CD4-positive, alpha-beta memory T cell (primary cell): ENCODE measurements at regions not wholly inside any gene's neighbourhood (a gene's known extent, or its start where the extent isn't known, plus 50 kb on each side); places are given as distances from the start of the nearest gene placed in this dataset.

Experiments
- CTCF ChIA-PET: fragments of 350-600 bp; sonication (Branson Sonifier 250); formaldehyde crosslinking; loops from one replicate; lab custom pipeline; 2021; ENCODE audit warnings: inconsistent platforms; ENCODE audit not compliant: partially characterized antibody; lab: Charles Lee
- POLR2A ChIA-PET: fragments of 350-600 bp; sonication (Branson Sonifier 250); formaldehyde crosslinking; loops from one replicate; lab custom pipeline; 2021; ENCODE audit not compliant: partially characterized antibody; lab: Charles Lee
- DNase-seq, 5 donors: peaks; one replicate each; pipeline versions ENCODE4 v3.0.0 to v3.0.0-alpha.2; 2020 to 2022; ENCODE audit warnings: mixed read lengths in 1 of 5
- H3K27ac ChIP-seq: one replicate; pipeline ENCODE4 v1.7.0; 2013; ENCODE audit warnings: low read depth, low read length
- H3K27me3 ChIP-seq: 2 replicates; pipeline ENCODE4 v1.7.0; 2013; ENCODE audit warnings: mild to moderate bottlenecking, low read length, moderate library complexity; ENCODE audit not compliant: insufficient read depth
- H3K36me3 ChIP-seq: 2 replicates; pipeline ENCODE4 v1.7.0; 2013; ENCODE audit warnings: mild to moderate bottlenecking, low read length, moderate library complexity; ENCODE audit not compliant: insufficient read depth
- H3K4me1 ChIP-seq: 2 replicates; pipeline ENCODE4 v1.7.0; 2013; ENCODE audit warnings: mild to moderate bottlenecking, low read length, moderate library complexity; ENCODE audit not compliant: insufficient read depth
- H3K4me3 ChIP-seq, 2 donors: one replicate each; pipeline ENCODE4 v1.7.0; 2013; ENCODE audit warnings: low read length in 2 of 2, mild to moderate bottlenecking in 1 of 2
- H3K9me3 ChIP-seq, 2 donors: one replicate each; pipeline ENCODE4 v1.7.0; 2013; ENCODE audit warnings: low read length in 2 of 2, control low read depth in 1 of 2; ENCODE audit not compliant: control insufficient read depth in 1 of 2
- H3K27ac Mint-ChIP-seq, 7 donors: one replicate each; pipeline ENCODE4 v1.8.0; 2020 to 2021; ENCODE audit warnings: mixed read lengths in 7 of 7, mild to moderate bottlenecking in 6 of 7, inconsistent platforms in 3 of 7, moderate library complexity in 3 of 7
- H3K27me3 Mint-ChIP-seq, 2 donors: one replicate each; pipeline ENCODE4 v1.8.0; 2020 to 2021; ENCODE audit warnings: mixed read lengths in 2 of 2
- H3K36me3 Mint-ChIP-seq, 2 donors: one replicate each; pipeline ENCODE4 v1.8.0; 2020 to 2021; ENCODE audit warnings: mixed read lengths in 2 of 2, inconsistent platforms in 1 of 2, mild to moderate bottlenecking in 1 of 2
- H3K4me1 Mint-ChIP-seq, 4 donors: one replicate each; pipeline ENCODE4 v1.8.0; 2020 to 2021; ENCODE audit warnings: mixed read lengths in 4 of 4, mild to moderate bottlenecking in 1 of 4
- H3K4me3 Mint-ChIP-seq, 8 donors: one replicate each; pipeline ENCODE4 v1.8.0; 2020 to 2021; ENCODE audit warnings: mixed read lengths in 8 of 8, mild to moderate bottlenecking in 7 of 8, moderate library complexity in 6 of 8, inconsistent platforms in 3 of 8
- H3K9me3 Mint-ChIP-seq, 8 donors: one replicate each; pipeline ENCODE4 v1.8.0; 2020 to 2021; ENCODE audit warnings: mixed read lengths in 8 of 8, mild to moderate bottlenecking in 5 of 8, inconsistent platforms in 3 of 8, moderate library complexity in 1 of 8
- intact Hi-C: fragments of 100-400 bp; cut with micrococcal nuclease; formaldehyde crosslinking; loops from one replicate; pipeline ENCODE4 v1.15.1; 2023

DNA sequence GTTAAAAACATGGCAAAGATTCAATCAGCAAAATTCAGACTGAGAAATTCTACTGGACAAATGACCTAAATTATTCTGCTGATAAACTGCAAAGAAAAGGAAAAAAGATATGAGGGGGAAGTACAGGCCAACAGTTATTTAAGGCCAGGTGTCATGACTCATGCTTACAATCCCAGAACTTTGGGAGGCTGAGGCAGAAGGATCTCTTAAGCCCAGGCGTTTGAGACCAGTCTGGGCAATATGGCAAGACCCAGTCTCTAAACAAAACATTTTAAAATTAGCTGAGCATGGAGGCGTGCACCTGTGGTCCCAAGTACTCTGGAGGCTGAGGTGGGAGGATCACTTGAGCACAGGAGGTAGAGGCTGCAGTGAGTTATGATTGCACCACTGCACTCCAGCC, 91.8 kb upstream of the USP15 start:
- Mint-ChIP-seq H3K9me3 (peaks cover 0 to 1% (median 0%) of the 10 kb centered on the region in 8 donors), H3K4me3 (no peak overlapping the region), H3K27me3 (peaks cover 7% of the 10 kb centered on the region in 2 donors), H3K27ac (no peak overlapping the region), H3K36me3 (peaks cover 0 to 6% of the 10 kb centered on the region in 2 donors), H3K4me1 (no peaks in the 10 kb centered on the region)
- DNase-seq, result no peak
- Histone ChIP-seq H3K27me3 (no peaks in the 10 kb centered on the region), H3K4me3 (no peak overlapping the region), H3K4me1 (no peaks in the 10 kb centered on the region), H3K9me3 (no peaks in the 10 kb centered on the region), H3K36me3 (no peaks in the 10 kb centered on the region), H3K27ac (no peak overlapping the region)
- intact Hi-C loops, result no loop called here
- CTCF ChIA-PET, result interaction anchor here (1.3 kb wide), 1 partner anchor 22 kb away, joined by 3 read pairs; no protein-coding TSS in a partner anchor
- POLR2A ChIA-PET, result no interaction called here

DNA sequence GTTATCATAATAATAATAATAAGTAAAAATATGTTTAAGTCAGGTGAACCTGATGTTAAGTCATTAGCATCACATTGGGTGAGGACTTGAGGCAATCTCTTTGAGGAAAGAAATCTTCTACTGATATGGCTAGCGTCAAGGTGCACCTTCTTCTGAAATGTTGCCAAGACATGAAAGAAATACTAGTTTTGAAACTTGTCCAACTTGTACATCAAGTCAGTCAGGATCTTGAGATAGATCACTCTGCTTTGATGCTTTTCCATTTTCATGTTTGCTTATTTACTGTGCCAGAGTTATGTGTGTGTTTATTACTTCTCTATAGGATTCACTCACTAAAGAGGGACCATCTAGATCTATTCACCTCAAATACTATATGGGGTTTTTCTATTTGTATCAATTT, 90.0 kb upstream of the USP15 start:
- Mint-ChIP-seq H3K9me3 (peaks cover 0 to 1% (median 0%) of the 10 kb centered on the region in 8 donors), H3K36me3 (peaks cover 0 to 5% of the 10 kb centered on the region in 2 donors), H3K4me3 (no peak overlapping the region), H3K4me1 (peaks cover 0 to 1% (median 0%) of the 10 kb centered on the region in 4 donors), H3K27ac (no peak overlapping the region), H3K27me3 (peaks cover 6 to 7% of the 10 kb centered on the region in 2 donors)
- POLR2A ChIA-PET, result no interaction called here
- no peak for DNase-seq
- no peak overlapping the region for H3K27ac ChIP-seq
- H3K4me1 ChIP-seq, result no peaks in the 10 kb centered on the region
- no peaks in the 10 kb centered on the region for H3K9me3 ChIP-seq
- intact Hi-C loops, result no loop called here
- H3K27me3 ChIP-seq, result no peaks in the 10 kb centered on the region
- no peaks in the 10 kb centered on the region for H3K36me3 ChIP-seq
- H3K4me3 ChIP-seq, result no peak overlapping the region
- CTCF ChIA-PET, result no interaction called here

DNA sequence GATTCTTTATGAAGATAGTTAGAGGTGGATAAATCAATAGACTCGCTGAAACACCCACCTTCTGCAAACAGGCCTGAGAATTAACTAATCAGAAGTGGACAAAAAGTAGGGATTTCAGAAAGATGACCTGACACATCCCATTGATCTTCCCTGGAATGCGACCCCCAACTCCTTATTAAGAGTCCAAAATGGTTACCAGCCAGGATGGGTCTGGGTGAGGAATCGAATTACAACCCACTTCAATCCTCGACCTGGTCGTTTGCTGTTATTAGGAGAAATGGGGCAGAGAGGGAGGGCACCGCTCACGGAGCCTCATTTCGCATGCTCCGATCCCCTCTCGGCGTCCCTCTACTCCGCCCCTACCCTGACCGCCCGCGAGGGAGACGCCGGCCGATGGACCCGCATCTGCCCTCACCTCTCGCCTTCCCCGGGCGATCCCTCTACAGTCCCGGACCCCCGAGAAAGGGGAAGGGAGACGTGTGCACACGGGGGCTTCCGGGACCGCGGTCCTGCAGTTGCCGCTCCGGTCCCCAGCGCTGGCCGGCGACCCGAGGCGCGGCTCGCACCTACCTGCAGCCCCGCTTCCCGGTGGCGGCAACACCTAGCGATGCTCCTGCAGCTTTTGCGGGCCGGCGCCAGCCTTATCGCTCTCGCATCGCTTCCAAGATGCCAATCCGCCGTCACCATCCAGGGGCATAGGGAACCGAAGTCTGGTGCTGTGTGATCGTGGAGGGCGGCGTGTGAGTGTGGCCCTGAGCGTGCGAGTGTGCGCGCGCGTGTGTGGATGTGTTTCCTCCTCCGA, 69.3 kb upstream of the USP15 start:
- Histone ChIP-seq H3K9me3 (no peaks in the 10 kb centered on the region), H3K27me3 (peaks cover 26% of the 10 kb centered on the region), H3K36me3 (no peaks in the 10 kb centered on the region), H3K4me3 (peak overlapping the region in 1 of 2 donors; percentile 43), H3K4me1 (peaks cover 23% of the 10 kb centered on the region), H3K27ac (no peak overlapping the region)
- intact Hi-C loops, result no loop called here
- Mint-ChIP-seq H3K36me3 (no peaks in the 10 kb centered on the region), H3K27me3 (peaks cover 28 to 38% of the 10 kb centered on the region in 2 donors), H3K27ac (peak overlapping the region in 1 of 7 donors; percentile 17), H3K9me3 (peaks cover 0 to 2% (median 0%) of the 10 kb centered on the region in 8 donors), H3K4me3 (peak overlapping the region; percentile 81 to 92 (median 87)), H3K4me1 (peaks cover 13 to 30% (median 22%) of the 10 kb centered on the region in 4 donors)
- DNase-seq, result peak in 3 of 5 donors; percentile 13
- CTCF ChIA-PET, result interaction anchor here (0.9 kb wide), 1 partner anchor 23 kb away, joined by 3 read pairs; no protein-coding TSS in a partner anchor
- POLR2A ChIA-PET, result interaction anchor here (1.7 kb wide), 1 partner anchor 69 kb away, joined by 5 read pairs; the partner anchor contains the start of gene USP15

DNA sequence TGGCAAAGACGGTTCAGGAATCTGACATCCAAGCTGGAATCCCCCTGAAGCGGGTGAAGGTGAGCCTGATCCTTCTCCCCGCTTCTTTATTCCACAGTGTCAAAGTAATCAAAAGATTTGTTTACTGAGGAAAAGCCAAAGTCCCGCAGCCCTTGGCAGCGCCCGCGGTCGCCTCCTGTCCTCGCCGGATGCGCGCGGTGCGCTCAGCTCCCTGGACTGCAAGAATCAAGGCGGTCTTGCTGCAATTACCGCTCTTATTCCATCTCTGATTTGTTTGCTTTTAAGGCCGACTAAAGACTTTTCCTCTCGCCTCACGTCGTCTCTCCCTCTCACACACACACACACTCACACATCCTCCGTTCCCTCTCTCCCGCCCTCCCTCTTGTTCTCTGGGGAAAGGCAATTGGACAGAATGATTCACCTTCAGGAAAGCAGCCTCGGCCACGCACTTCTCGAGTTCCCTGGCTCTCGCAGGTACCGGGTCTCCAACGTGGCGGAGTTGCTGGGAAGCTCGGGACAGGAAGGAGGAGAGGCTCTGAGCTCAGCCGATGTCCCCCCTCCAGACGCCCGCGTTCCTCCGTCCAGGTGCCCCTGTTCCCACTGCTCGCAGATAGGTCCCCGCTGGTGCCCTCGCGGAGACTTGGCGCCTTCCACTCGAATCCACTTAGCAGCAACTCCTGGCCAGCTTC, 68.6 kb upstream of the USP15 start:
- peak overlapping the region in 3 of 7 donors; percentile 17 to 70 (median 43) for H3K27ac Mint-ChIP-seq
- peak overlapping the region; percentile 81 to 92 (median 87) for H3K4me3 Mint-ChIP-seq
- DNase-seq, result peak in 4 of 5 donors; percentile 7 to 34 (median 14)
- intact Hi-C loops, result loop anchor here (1.0 to 2.0 kb wide), 2 partner anchors 68 to 1509 kb away; no protein-coding TSS in a partner anchor
- peaks cover 26% of the 10 kb centered on the region for H3K27me3 ChIP-seq
- H3K4me3 ChIP-seq, result peak overlapping the region in 1 of 2 donors; percentile 43
- no peaks in the 10 kb centered on the region for H3K36me3 ChIP-seq
- ChIA-PET POLR2A (interaction anchor here (1.1 to 1.7 kb wide), 2 partner anchors 14 to 68 kb away, joined by 3 to 5 read pairs; partner anchors contain the start of gene USP15), CTCF (interaction anchor here (0.6 kb wide), 1 partner anchor 206 kb away, joined by 3 read pairs; no protein-coding TSS in a partner anchor)
- H3K36me3 Mint-ChIP-seq, result no peaks in the 10 kb centered on the region
- no peaks in the 10 kb centered on the region for H3K9me3 ChIP-seq
- peaks cover 28 to 38% of the 10 kb centered on the region in 2 donors for H3K27me3 Mint-ChIP-seq
- H3K4me1 ChIP-seq, result peaks cover 23% of the 10 kb centered on the region
- peaks cover 13 to 30% (median 22%) of the 10 kb centered on the region in 4 donors for H3K4me1 Mint-ChIP-seq
- H3K27ac ChIP-seq, result no peak overlapping the region
- peaks cover 0 to 2% (median 0%) of the 10 kb centered on the region in 8 donors for H3K9me3 Mint-ChIP-seq

DNA sequence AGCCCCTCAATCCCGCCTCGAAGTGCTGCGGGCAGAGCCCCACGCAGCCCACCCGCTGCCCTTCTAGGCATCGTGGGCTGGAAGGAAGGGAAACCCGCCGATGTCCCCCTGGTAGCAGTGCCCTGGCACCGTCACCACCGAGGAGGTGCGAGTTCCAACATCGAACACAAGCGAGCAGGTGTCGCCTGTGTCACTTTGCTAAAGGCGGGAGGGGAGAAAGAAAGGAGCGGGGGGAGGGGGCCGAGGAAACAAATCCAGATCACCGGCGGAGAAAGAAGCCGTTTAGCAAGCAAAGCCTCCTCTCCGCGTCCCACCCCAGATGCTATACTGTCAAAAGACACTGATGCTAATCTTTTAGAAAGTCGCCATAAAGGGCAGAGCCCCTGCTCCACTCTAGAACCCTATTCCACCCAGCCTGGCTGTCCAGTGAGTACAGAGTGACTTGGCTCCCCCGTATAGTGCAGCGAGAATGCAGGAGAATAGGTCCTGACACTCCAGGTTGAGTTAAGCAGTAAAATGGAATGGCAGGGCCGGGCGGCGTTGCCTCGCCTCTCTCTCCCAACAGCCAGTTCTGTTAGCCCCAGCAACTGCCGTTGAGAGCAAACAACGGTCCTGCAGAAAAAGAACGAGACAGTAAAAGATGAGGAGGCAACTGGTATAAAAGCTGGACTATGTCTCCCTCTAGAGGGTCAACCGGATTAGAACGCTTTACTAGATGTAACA, 67.9 kb upstream of the USP15 start:
- CTCF ChIA-PET, result interaction anchor here (1.0 to 1.8 kb wide), 6 partner anchors 10 to 68 kb away, joined by 3 to 10 read pairs (median 6); no protein-coding TSS in a partner anchor
- H3K36me3 ChIP-seq, result no peaks in the 10 kb centered on the region
- H3K27ac Mint-ChIP-seq, result peak overlapping the region in 3 of 7 donors; percentile 9 to 48 (median 43)
- H3K27me3 Mint-ChIP-seq, result peaks cover 28 to 35% of the 10 kb centered on the region in 2 donors
- peaks cover 23% of the 10 kb centered on the region for H3K4me1 ChIP-seq
- no peaks in the 10 kb centered on the region for H3K36me3 Mint-ChIP-seq
- DNase-seq, result peak; percentile 58 to 75 (median 66)
- peaks cover 26% of the 10 kb centered on the region for H3K27me3 ChIP-seq
- peaks cover 0 to 2% (median 0%) of the 10 kb centered on the region in 8 donors for H3K9me3 Mint-ChIP-seq
- peak overlapping the region; percentile 37 to 43 for H3K4me3 ChIP-seq
- intact Hi-C loops, result loop anchor here (1.0 to 2.0 kb wide), 2 partner anchors 69 to 1510 kb away; no protein-coding TSS in a partner anchor
- no peaks in the 10 kb centered on the region for H3K9me3 ChIP-seq
- peaks cover 13 to 30% (median 22%) of the 10 kb centered on the region in 4 donors for H3K4me1 Mint-ChIP-seq
- H3K27ac ChIP-seq, result no peak overlapping the region
- H3K4me3 Mint-ChIP-seq, result peak overlapping the region; percentile 81 to 92 (median 87)
- POLR2A ChIA-PET, result interaction anchor here (1.1 to 1.7 kb wide), 2 partner anchors 15 to 68 kb away, joined by 3 to 5 read pairs; partner anchors contain the start of gene USP15

DNA sequence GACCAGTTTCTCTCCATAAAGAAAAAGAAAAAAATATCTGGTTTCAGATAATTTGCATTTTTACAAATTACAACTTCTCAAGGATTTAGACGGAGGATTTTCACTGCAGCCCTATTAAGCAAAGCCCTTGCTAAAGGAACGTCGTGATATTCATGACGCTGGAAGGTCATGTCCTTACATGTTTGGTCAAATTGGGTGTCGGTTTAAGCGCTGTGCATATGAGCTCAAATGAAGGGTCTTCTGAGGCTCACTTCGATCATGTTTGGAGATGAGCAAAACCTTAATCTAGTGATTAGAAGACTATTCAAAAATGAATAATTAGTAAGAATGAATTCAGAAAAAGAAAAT, 67.3 kb upstream of the USP15 start:
- H3K4me3 Mint-ChIP-seq, result peak overlapping the region in 4 of 8 donors; percentile 87 to 89 (median 88)
- Histone ChIP-seq H3K27ac (no peak overlapping the region), H3K9me3 (no peaks in the 10 kb centered on the region), H3K4me1 (peaks cover 23% of the 10 kb centered on the region), H3K4me3 (no peak overlapping the region), H3K36me3 (no peaks in the 10 kb centered on the region), H3K27me3 (peaks cover 22% of the 10 kb centered on the region)
- DNase-seq, result no peak
- POLR2A ChIA-PET, result no interaction called here
- H3K9me3 Mint-ChIP-seq, result peaks cover 0 to 3% (median 0%) of the 10 kb centered on the region in 8 donors
- intact Hi-C loops, result loop anchor here (1.0 to 2.0 kb wide), 3 partner anchors 70 to 1510 kb away; no protein-coding TSS in a partner anchor
- peaks cover 13 to 30% (median 22%) of the 10 kb centered on the region in 4 donors for H3K4me1 Mint-ChIP-seq
- no peaks in the 10 kb centered on the region for H3K36me3 Mint-ChIP-seq
- peaks cover 24 to 31% of the 10 kb centered on the region in 2 donors for H3K27me3 Mint-ChIP-seq
- CTCF ChIA-PET, result interaction anchor here (0.9 to 1.8 kb wide), 8 partner anchors 9 to 187 kb away, joined by 3 to 10 read pairs (median 5); no protein-coding TSS in a partner anchor
- no peak overlapping the region for H3K27ac Mint-ChIP-seq
